OCI-LY1 (cell line): ENCODE measurements at regions not wholly inside any gene's neighbourhood (a gene's known extent, or its start where the extent isn't known, plus 50 kb on each side); places are given as distances from the start of the nearest gene placed in this dataset.

Source experiments
- H2AFZ ChIP-seq: fragments of 200-600 bp; sonication (generic), shearing (Covaris generic); 2 replicates; pipeline ENCODE4 v1.6.0; 2014; ENCODE audit warnings: antibody characterized with exemption, mild to moderate bottlenecking, low read length
- H3F3A ChIP-seq: fragments of 200-600 bp; sonication (generic), shearing (Covaris generic); 2 replicates; pipeline ENCODE4 v1.6.0; 2014; ENCODE audit warnings: mild to moderate bottlenecking, antibody characterized with exemption, low read length, moderate library complexity; ENCODE audit not compliant: insufficient read depth
- H3K27ac ChIP-seq: fragments of 200-600 bp; sonication (generic); 2 replicates; pipeline ENCODE4 v1.5.1; 2014; ENCODE audit warnings: low read length, mixed run types, mild to moderate bottlenecking, low read depth; ENCODE audit not compliant: poor library complexity, severe bottlenecking
- H3K27me3 ChIP-seq: fragments of 200-600 bp; sonication (generic); 2 replicates; pipeline ENCODE4 v1.6.0; 2014; ENCODE audit warnings: antibody characterized with exemption, mild to moderate bottlenecking, low read length, moderate library complexity; ENCODE audit not compliant: insufficient read depth
- H3K36me3 ChIP-seq: fragments of 200-600 bp; sonication (generic); 2 replicates; pipeline ENCODE4 v1.6.1; 2014; ENCODE audit warnings: mild to moderate bottlenecking, antibody characterized with exemption, low read length, moderate library complexity, mixed read lengths; ENCODE audit not compliant: insufficient read depth
- H3K4me1 ChIP-seq: fragments of 200-600 bp; sonication (generic); 2 replicates; pipeline ENCODE4 v1.5.1; 2014; ENCODE audit warnings: mild to moderate bottlenecking, low read length, moderate library complexity; ENCODE audit not compliant: insufficient read depth, severe bottlenecking
- H3K4me2 ChIP-seq: fragments of 200-600 bp; sonication (generic), shearing (Covaris generic); 2 replicates; pipeline ENCODE4 v1.6.1; 2014; ENCODE audit warnings: low read length
- H3K4me3 ChIP-seq: fragments of 200-600 bp; sonication (generic); 2 replicates; pipeline ENCODE4 v1.5.1; 2014; ENCODE audit warnings: low read length, low read depth, mild to moderate bottlenecking, mixed read lengths; ENCODE audit not compliant: poor library complexity, severe bottlenecking
- H3K79me2 ChIP-seq: fragments of 200-600 bp; shearing (Covaris generic); 2 replicates; pipeline ENCODE4 v1.6.1; 2016; ENCODE audit warnings: mixed run types, low read length, mixed read lengths; ENCODE audit not compliant: insufficient read depth
- H3K9ac ChIP-seq: fragments of 200-600 bp; sonication (generic), shearing (Covaris generic); 2 replicates; pipeline ENCODE4 v1.6.1; 2014; ENCODE audit warnings: mild to moderate bottlenecking, low read length, mixed read lengths
- H3K9me2 ChIP-seq: fragments of 200-600 bp; sonication (generic), shearing (Covaris generic); 2 replicates; pipeline ENCODE4 v1.6.1; 2014; ENCODE audit warnings: low read depth, mild to moderate bottlenecking, low read length, mixed read lengths
- H3K9me3 ChIP-seq: fragments of 200-600 bp; shearing (Covaris generic); 2 replicates; pipeline ENCODE4 v1.6.1; 2014; ENCODE audit warnings: low read length, mixed read lengths
- H4K20me1 ChIP-seq: fragments of 200-600 bp; sonication (generic), shearing (Covaris generic); 2 replicates; pipeline ENCODE4 v1.6.0; 2016; ENCODE audit warnings: mild to moderate bottlenecking, low read length; ENCODE audit not compliant: insufficient read depth
- EZH2 ChIP-seq: fragments of 200-600 bp; sonication (generic), shearing (Covaris generic); IDR thresholded peaks from 2 replicates; pipeline ENCODE4 v1.8.0; 2017; ENCODE audit warnings: borderline replicate concordance, mixed run types, mild to moderate bottlenecking, antibody characterized with exemption, low read length, moderate library complexity, mixed read lengths
- TF ChIP-seq, protein P1 (sequence below): fragments of 200-600 bp; sonication (generic), shearing (Covaris generic); IDR thresholded peaks from 2 replicates; pipeline ENCODE4 v1.5.1; 2017; ENCODE audit warnings: mild to moderate bottlenecking, antibody characterized with exemption, low read length, moderate library complexity, mixed read lengths

DNA sequence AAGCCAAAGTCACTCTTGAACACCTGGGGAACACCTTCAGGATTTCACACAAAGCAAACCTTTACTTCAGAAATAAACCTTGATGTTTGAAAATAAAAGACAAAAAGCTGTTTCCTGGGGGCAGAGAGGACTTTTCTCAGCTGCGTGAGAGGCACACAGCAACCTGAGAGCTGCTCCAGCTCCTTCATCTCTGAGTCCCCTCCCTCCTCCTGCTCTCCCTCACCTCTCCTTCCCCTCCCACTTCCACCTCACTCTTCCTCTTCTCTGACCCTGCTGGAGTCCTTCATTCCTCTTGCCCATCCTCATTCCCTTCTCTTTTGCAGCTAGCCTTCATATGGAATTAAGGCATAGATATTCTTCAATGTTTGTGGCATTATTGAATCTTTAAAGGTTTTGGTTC lies 208.4 kb downstream of the OMA1 start:
- H3K9me2 ChIP-seq: no peaks in the 10 kb centered on the region
- H2AFZ ChIP-seq: no peak overlapping the region
- H3K4me1 ChIP-seq: no peaks in the 10 kb centered on the region
- no peaks in the 10 kb centered on the region for H3F3A ChIP-seq
- no peaks in the 10 kb centered on the region for H3K27me3 ChIP-seq
- H3K79me2 ChIP-seq: no peaks in the 10 kb centered on the region
- H3K27ac ChIP-seq: no peak overlapping the region
- H3K36me3 ChIP-seq: no peaks in the 10 kb centered on the region
- TF ChIP-seq, protein P1, sequence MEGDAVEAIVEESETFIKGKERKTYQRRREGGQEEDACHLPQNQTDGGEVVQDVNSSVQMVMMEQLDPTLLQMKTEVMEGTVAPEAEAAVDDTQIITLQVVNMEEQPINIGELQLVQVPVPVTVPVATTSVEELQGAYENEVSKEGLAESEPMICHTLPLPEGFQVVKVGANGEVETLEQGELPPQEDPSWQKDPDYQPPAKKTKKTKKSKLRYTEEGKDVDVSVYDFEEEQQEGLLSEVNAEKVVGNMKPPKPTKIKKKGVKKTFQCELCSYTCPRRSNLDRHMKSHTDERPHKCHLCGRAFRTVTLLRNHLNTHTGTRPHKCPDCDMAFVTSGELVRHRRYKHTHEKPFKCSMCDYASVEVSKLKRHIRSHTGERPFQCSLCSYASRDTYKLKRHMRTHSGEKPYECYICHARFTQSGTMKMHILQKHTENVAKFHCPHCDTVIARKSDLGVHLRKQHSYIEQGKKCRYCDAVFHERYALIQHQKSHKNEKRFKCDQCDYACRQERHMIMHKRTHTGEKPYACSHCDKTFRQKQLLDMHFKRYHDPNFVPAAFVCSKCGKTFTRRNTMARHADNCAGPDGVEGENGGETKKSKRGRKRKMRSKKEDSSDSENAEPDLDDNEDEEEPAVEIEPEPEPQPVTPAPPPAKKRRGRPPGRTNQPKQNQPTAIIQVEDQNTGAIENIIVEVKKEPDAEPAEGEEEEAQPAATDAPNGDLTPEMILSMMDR: no peak
- no peak for TF ChIP-seq EZH2
- H4K20me1 ChIP-seq: no peaks in the 10 kb centered on the region
- no peak overlapping the region for H3K4me2 ChIP-seq
- no peak overlapping the region for H3K9ac ChIP-seq
- H3K9me3 ChIP-seq: no peaks in the 10 kb centered on the region
- H3K4me3 ChIP-seq: no peak overlapping the region

DNA sequence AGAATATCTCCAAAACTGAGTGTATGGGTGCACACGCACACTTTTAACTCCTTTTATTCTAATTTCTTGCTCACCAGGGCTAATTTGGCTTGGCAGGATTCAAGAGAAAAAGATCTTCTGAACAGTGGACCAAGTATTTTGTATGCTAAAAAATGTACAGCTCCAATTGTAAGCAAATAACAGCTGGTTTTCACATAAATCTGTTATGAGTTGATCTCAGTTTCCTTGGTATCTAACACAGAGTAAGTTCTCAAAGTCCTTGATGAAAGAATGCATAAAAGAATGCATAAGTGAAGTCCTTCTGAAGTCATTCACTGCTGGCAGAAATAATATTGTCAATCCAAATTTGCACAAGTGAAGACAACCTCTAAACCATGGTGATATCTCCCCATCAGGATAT lies 213.0 kb downstream of the OMA1 start:
- TF ChIP-seq, protein P1: no peak
- TF ChIP-seq EZH2: no peak
- H3K4me2 ChIP-seq: no peak overlapping the region
- H4K20me1 ChIP-seq: no peaks in the 10 kb centered on the region
- H3K4me1 ChIP-seq: no peaks in the 10 kb centered on the region
- H3K9ac ChIP-seq: no peak overlapping the region
- no peaks in the 10 kb centered on the region for H3K9me3 ChIP-seq
- no peaks in the 10 kb centered on the region for H3K79me2 ChIP-seq
- no peak overlapping the region for H2AFZ ChIP-seq
- no peaks in the 10 kb centered on the region for H3K36me3 ChIP-seq
- H3F3A ChIP-seq: no peaks in the 10 kb centered on the region
- H3K27ac ChIP-seq: no peak overlapping the region
- no peaks in the 10 kb centered on the region for H3K9me2 ChIP-seq
- no peak overlapping the region for H3K4me3 ChIP-seq
- no peaks in the 10 kb centered on the region for H3K27me3 ChIP-seq

DNA sequence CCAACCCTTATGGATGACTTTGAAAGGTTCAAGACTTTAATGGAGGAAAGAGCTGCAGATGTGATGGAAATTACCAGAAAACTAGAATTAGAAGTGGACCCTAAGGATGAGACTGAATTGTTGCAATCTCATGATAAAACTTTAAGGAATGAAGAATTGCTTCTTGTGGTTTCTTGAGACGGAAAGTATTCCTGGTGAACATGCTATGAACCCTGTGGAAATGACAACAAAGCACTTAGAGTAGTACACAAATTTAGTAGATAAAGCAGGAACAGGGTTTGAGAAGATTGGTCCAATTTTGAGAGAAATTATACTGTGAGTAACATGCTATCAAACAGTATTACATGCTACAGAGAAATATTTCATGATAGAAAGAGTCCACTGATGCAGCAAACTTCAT lies 215.4 kb downstream of the OMA1 start:
- no peaks in the 10 kb centered on the region for H4K20me1 ChIP-seq
- no peaks in the 10 kb centered on the region for H3K27me3 ChIP-seq
- no peaks in the 10 kb centered on the region for H3K36me3 ChIP-seq
- no peaks in the 10 kb centered on the region for H3K79me2 ChIP-seq
- no peaks in the 10 kb centered on the region for H3K4me1 ChIP-seq
- no peak overlapping the region for H3K4me2 ChIP-seq
- H3F3A ChIP-seq: no peaks in the 10 kb centered on the region
- H3K27ac ChIP-seq: no peak overlapping the region
- TF ChIP-seq EZH2: no peak
- TF ChIP-seq, protein P1: no peak
- H3K9me3 ChIP-seq: no peaks in the 10 kb centered on the region
- no peak overlapping the region for H3K9ac ChIP-seq
- H3K9me2 ChIP-seq: no peaks in the 10 kb centered on the region
- H2AFZ ChIP-seq: no peak overlapping the region
- no peak overlapping the region for H3K4me3 ChIP-seq
